ENCODE measurements at regions not wholly inside any gene's neighbourhood (a gene's known extent, or its start where the extent isn't known, plus 50 kb on each side); places are given as distances from the start of the nearest gene placed in this dataset.

DNA sequence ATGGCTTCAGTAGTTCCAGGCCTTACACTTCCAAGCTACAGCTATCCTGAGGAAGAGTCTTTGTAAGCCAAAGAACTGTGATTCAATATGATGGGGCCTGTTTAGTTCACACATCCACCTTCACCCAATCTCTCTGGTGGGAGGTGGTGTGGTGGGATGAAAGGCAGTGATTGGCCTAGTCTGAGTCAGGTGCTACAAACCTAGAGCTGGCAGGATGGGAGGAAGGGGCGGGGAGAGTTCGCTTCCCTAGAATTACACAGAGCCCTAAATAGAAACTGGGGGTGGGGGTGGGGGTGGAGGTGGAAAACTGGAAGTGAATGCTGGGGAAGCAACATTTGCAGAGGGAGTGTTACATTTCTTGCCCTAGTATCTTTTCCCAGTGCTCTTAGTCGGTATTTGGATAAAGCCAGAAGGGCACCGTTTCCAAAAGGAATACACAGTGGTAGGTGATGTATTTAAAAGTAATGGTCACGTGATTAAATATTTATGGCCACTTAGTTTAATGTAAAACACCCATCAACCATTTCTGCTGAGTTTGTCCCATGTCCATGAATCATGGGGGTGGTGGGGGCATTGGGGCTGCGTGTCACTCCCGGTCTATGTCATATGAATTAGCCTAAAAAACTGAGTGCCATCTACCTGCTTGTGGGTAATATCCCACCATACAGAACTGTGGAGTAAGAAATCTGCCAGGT lies 247.6 kb upstream of the PROK2 start:
- TF ChIP-seq, protein P1, sequence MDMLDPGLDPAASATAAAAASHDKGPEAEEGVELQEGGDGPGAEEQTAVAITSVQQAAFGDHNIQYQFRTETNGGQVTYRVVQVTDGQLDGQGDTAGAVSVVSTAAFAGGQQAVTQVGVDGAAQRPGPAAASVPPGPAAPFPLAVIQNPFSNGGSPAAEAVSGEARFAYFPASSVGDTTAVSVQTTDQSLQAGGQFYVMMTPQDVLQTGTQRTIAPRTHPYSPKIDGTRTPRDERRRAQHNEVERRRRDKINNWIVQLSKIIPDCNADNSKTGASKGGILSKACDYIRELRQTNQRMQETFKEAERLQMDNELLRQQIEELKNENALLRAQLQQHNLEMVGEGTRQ (IDR thresholded peaks at IDR 0.05; ENCODE audit: low read length): no peak
- TF ChIP-seq ZNF274 (IDR thresholded peaks at IDR 0.05; ENCODE audit: borderline replicate concordance, extremely low read depth, low read length): no peak
- TF ChIP-seq, protein P2, sequence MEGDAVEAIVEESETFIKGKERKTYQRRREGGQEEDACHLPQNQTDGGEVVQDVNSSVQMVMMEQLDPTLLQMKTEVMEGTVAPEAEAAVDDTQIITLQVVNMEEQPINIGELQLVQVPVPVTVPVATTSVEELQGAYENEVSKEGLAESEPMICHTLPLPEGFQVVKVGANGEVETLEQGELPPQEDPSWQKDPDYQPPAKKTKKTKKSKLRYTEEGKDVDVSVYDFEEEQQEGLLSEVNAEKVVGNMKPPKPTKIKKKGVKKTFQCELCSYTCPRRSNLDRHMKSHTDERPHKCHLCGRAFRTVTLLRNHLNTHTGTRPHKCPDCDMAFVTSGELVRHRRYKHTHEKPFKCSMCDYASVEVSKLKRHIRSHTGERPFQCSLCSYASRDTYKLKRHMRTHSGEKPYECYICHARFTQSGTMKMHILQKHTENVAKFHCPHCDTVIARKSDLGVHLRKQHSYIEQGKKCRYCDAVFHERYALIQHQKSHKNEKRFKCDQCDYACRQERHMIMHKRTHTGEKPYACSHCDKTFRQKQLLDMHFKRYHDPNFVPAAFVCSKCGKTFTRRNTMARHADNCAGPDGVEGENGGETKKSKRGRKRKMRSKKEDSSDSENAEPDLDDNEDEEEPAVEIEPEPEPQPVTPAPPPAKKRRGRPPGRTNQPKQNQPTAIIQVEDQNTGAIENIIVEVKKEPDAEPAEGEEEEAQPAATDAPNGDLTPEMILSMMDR (IDR thresholded peaks at IDR 0.05; ENCODE audit: control extremely low read depth in 1 of 3, insufficient read depth in 1 of 3, low read depth in 1 of 3, low read length in 3 of 3): no peak
- no peak for TF ChIP-seq POLR2A (IDR thresholded peaks at IDR 0.05; ENCODE audit: control extremely low read depth in 1 of 2, low read depth in 2 of 2, low read length in 2 of 2)
- TF ChIP-seq, protein P3, sequence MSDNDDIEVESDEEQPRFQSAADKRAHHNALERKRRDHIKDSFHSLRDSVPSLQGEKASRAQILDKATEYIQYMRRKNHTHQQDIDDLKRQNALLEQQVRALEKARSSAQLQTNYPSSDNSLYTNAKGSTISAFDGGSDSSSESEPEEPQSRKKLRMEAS (IDR thresholded peaks at IDR 0.05): no peak
- TF ChIP-seq HDAC6 (IDR thresholded peaks at IDR 0.05; ENCODE audit: low read depth, low read length): no peak

All from H1 (cell line).